GM12878 (cell line): ENCODE measurements at regions not wholly inside any gene's neighbourhood (a gene's known extent, or its start where the extent isn't known, plus 50 kb on each side); places are given as distances from the start of the nearest gene placed in this dataset.

Experiments used
- DPF2 ChIP-seq: fragments of 450-650 bp; IDR thresholded peaks from 2 replicates; pipeline ENCODE4 v1.6.1; 2017; ENCODE audit warnings: mild to moderate bottlenecking
- EZH2 ChIP-seq: IDR thresholded peaks from 2 replicates; pipeline ENCODE4 v1.6.1; 2012; ENCODE audit warnings: low read depth, mild to moderate bottlenecking, control low read depth, inconsistent platforms, low read length, borderline replicate concordance; ENCODE audit not compliant: control insufficient read depth
- JUND ChIP-seq: IDR thresholded peaks from 2 replicates; pipeline ENCODE4 v1.6.1; 2012; ENCODE audit warnings: low read depth, mild to moderate bottlenecking, low read length, improper control_type of control experiment, moderate library complexity
- POLR2AphosphoS5 ChIP-seq: IDR thresholded peaks from 2 replicates; pipeline ENCODE4 v1.6.1; 2011; ENCODE audit warnings: mild to moderate bottlenecking, low read length, inconsistent platforms
- RFX5 ChIP-seq: IDR thresholded peaks from 2 replicates; pipeline ENCODE4 v1.6.1; 2011; ENCODE audit warnings: low read depth, low read length, improper control_type of control experiment
- SIN3A ChIP-seq: IDR thresholded peaks from 2 replicates; pipeline ENCODE4 v1.6.1; 2012; ENCODE audit warnings: low read depth, low read length, improper control_type of control experiment
- SP1 ChIP-seq: IDR thresholded peaks from one replicate; pipeline ENCODE4 v1.6.1; 2011; ENCODE audit warnings: low read depth, low read length
- SRF ChIP-seq, 2 experiments: IDR thresholded peaks; 2 replicates each; pipeline ENCODE4 v1.6.1; 2011; ENCODE audit warnings: low read depth in 2 of 2, low read length in 2 of 2, mild to moderate bottlenecking in 1 of 2, moderate library complexity in 1 of 2
- YY1 ChIP-seq: IDR thresholded peaks from 2 replicates; pipeline ENCODE4 v1.6.1; 2011; ENCODE audit warnings: low read depth, mild to moderate bottlenecking, low read length
- TF ChIP-seq, protein P1 (sequence below), 3 experiments: IDR thresholded peaks in 2 of 3; conservative IDR thresholded peaks in 1 of 3; 2 replicates each; pipeline ENCODE4 v1.5.1; 2011; ENCODE audit warnings: low read depth in 3 of 3, low read length in 3 of 3, mild to moderate bottlenecking in 3 of 3, control low read depth in 2 of 3, moderate library complexity in 2 of 3, inconsistent platforms in 1 of 3, mixed read lengths in 1 of 3; ENCODE audit not compliant: control insufficient read depth in 2 of 3, insufficient read depth in 1 of 3; ENCODE audit errors: extremely low read depth in 1 of 3
- TF ChIP-seq, protein P2 (sequence below): IDR thresholded peaks from 2 replicates; pipeline ENCODE4 v1.6.1; 2012; ENCODE audit warnings: low read depth, low read length, improper control_type of control experiment
- TF ChIP-seq, protein P3 (sequence below): fragments of 450-650 bp; formaldehyde crosslinking; IDR thresholded peaks from 2 replicates; pipeline ENCODE4 v1.4.0; 2022; ENCODE audit warnings: mild to moderate bottlenecking, moderate library complexity

DNA sequence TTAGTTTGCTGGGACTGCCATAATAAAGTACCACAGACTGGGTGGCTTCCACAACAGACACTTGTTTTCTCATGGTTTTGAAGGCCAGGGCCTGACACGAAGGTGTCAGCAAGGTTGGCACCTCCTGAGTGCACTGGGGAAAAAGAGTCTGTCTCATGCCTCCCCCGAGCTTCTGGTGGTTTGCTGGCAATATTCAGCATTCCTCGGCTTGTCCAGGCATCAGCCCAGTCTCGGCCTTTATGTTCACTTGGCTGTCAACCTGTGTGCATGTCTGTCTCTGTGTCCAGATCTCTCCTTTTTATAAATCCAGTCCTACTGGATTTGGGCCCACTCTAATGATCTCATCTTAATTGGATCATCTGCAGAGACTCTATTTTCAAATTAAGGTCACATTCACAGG lies 72.6 kb downstream of the DOP1B start:
- TF ChIP-seq, protein P1, sequence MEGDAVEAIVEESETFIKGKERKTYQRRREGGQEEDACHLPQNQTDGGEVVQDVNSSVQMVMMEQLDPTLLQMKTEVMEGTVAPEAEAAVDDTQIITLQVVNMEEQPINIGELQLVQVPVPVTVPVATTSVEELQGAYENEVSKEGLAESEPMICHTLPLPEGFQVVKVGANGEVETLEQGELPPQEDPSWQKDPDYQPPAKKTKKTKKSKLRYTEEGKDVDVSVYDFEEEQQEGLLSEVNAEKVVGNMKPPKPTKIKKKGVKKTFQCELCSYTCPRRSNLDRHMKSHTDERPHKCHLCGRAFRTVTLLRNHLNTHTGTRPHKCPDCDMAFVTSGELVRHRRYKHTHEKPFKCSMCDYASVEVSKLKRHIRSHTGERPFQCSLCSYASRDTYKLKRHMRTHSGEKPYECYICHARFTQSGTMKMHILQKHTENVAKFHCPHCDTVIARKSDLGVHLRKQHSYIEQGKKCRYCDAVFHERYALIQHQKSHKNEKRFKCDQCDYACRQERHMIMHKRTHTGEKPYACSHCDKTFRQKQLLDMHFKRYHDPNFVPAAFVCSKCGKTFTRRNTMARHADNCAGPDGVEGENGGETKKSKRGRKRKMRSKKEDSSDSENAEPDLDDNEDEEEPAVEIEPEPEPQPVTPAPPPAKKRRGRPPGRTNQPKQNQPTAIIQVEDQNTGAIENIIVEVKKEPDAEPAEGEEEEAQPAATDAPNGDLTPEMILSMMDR (IDR thresholded peaks at IDR 0.05 in 2 of 3, conservative IDR thresholded peaks at IDR 0.05 in 1 of 3; ENCODE audit: control insufficient read depth in 2 of 3, extremely low read depth in 1 of 3, insufficient read depth in 1 of 3, low read depth in 3 of 3, low read length in 3 of 3), result no peak
- TF ChIP-seq SP1 (no peak), EZH2 (no peak), SIN3A (no peak), SRF (IDR thresholded peaks at IDR 0.05; ENCODE audit: low read depth in 2 of 2, low read length in 2 of 2) (no peak), YY1 (no peak), JUND (no peak), POLR2AphosphoS5 (no peak), RFX5 (no peak), DPF2 (no peak)
- TF ChIP-seq, protein P2, sequence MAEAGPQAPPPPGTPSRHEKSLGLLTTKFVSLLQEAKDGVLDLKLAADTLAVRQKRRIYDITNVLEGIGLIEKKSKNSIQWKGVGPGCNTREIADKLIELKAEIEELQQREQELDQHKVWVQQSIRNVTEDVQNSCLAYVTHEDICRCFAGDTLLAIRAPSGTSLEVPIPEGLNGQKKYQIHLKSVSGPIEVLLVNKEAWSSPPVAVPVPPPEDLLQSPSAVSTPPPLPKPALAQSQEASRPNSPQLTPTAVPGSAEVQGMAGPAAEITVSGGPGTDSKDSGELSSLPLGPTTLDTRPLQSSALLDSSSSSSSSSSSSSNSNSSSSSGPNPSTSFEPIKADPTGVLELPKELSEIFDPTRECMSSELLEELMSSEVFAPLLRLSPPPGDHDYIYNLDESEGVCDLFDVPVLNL, result no peak
- TF ChIP-seq, protein P3, sequence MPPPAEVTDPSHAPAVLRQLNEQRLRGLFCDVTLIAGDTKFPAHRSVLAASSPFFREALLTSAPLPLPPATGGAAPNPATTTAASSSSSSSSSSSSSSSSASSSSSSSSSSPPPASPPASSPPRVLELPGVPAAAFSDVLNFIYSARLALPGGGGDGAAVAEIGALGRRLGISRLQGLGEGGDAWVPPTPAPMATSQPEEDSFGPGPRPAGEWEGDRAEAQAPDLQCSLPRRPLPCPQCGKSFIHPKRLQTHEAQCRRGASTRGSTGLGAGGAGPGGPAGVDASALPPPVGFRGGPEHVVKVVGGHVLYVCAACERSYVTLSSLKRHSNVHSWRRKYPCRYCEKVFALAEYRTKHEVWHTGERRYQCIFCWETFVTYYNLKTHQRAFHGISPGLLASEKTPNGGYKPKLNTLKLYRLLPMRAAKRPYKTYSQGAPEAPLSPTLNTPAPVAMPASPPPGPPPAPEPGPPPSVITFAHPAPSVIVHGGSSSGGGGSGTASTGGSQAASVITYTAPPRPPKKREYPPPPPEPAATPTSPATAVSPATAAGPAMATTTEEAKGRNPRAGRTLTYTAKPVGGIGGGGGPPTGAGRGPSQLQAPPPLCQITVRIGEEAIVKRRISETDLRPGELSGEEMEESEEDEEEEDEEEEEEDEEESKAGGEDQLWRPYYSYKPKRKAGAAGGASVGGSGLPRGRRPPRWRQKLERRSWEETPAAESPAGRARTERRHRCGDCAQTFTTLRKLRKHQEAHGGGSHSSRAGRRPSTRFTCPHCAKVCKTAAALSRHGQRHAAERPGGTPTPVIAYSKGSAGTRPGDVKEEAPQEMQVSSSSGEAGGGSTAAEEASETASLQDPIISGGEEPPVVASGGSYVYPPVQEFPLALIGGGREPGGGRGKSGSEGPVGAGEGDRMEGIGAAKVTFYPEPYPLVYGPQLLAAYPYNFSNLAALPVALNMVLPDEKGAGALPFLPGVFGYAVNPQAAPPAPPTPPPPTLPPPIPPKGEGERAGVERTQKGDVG (CRISPR knock-in tag), result no peak
